Astrocyte of the hippocampus (primary cell): ENCODE measurements at regions not wholly inside any gene's neighbourhood (a gene's known extent, or its start where the extent isn't known, plus 50 kb on each side); places are given as distances from the start of the nearest gene placed in this dataset.
"Not testable (repeated sequence)": the region's sequence is repeated elsewhere in the genome, so short reads cannot be mapped to it uniquely, and the experiment has no call there.

Experiments used
- DNase-seq: peaks from one replicate; pipeline ENCODE4 v3.0.0; 2011; ENCODE audit warnings: low read depth, low spot score

- no peak for DNase-seq
Measured at GRCh38 chr12:46548605-46549071, 176.1 kb upstream of the SLC38A2 start.

- DNase-seq = peak; percentile 25
Measured at GRCh38 chr12:46547421-46548354, 175.1 kb upstream of the SLC38A2 start.

GRCh38 chr12:46546634-46547273 lies 174.2 kb upstream of the SLC38A2 start:
- DNase-seq = no peak

- not testable (repeated sequence) for DNase-seq
Measured at GRCh38 chr12:46543378-46543795, 170.8 kb upstream of the SLC38A2 start.

- no peak for DNase-seq
Measured at GRCh38 chr12:46538976-46539375, 166.4 kb upstream of the SLC38A2 start.

GRCh38 chr12:46537387-46537955 lies 164.9 kb upstream of the SLC38A2 start:
- DNase-seq = no peak

GRCh38 chr12:46536316-46536715 lies 163.7 kb upstream of the SLC38A2 start:
- not testable (repeated sequence) for DNase-seq

GRCh38 chr12:46535907-46536306 lies 163.3 kb upstream of the SLC38A2 start:
- DNase-seq = no peak

- no peak for DNase-seq
Measured at GRCh38 chr12:46535376-46535775, 162.8 kb upstream of the SLC38A2 start.

- DNase-seq = no peak
Measured at GRCh38 chr12:46534327-46534840, 161.8 kb upstream of the SLC38A2 start.

- no peak for DNase-seq
Measured at GRCh38 chr12:46533723-46534122, 161.2 kb upstream of the SLC38A2 start.

GRCh38 chr12:46531804-46532203 lies 159.2 kb upstream of the SLC38A2 start:
- no peak for DNase-seq

- DNase-seq = no peak
Measured at GRCh38 chr12:46531059-46531785, 158.6 kb upstream of the SLC38A2 start.

- no peak for DNase-seq
Measured at GRCh38 chr12:46530373-46531056, 157.9 kb upstream of the SLC38A2 start.

- DNase-seq = no peak
Measured at GRCh38 chr12:46526233-46526632, 153.7 kb upstream of the SLC38A2 start.

GRCh38 chr12:46524778-46525177 lies 152.2 kb upstream of the SLC38A2 start:
- peak; percentile 76 for DNase-seq

GRCh38 chr12:46523863-46524770 lies 151.5 kb upstream of the SLC38A2 start:
- DNase-seq = peak; percentile 84

- DNase-seq = no peak
Measured at GRCh38 chr12:46523446-46523845, 150.9 kb upstream of the SLC38A2 start.

- no peak for DNase-seq
Measured at GRCh38 chr12:46522071-46522470, 149.5 kb upstream of the SLC38A2 start.

- DNase-seq = no peak
Measured at GRCh38 chr12:46521145-46521544, 148.6 kb upstream of the SLC38A2 start.
